HCT116 (cell line): ENCODE measurements at regions not wholly inside any gene's neighbourhood (a gene's known extent, or its start where the extent isn't known, plus 50 kb on each side); places are given as distances from the start of the nearest gene placed in this dataset.

Experiments
- ATAC-seq: fragments of 200-7000 bp; cut with Tn5 transposase; 2 replicates; pipeline ENCODE4 v1.9.1; 2020; ENCODE audit warnings: mild to moderate bottlenecking, moderate library complexity
- BruUV-seq: library from RNA; stranded (reverse); fragments of 400-500 nt; replicated peaks from 2 replicates; lab custom pipeline; 2021; lab: Mats Ljungman, UMichigan
- CTCF ChIA-PET: fragments of 300-600 bp; sonication (Branson Sonifier 250); formaldehyde crosslinking; loops from one replicate; lab custom pipeline; 2021; ENCODE audit warnings: antibody characterized with exemption; lab: Charles Lee
- POLR2A ChIA-PET: fragments of 300-600, 350-600 bp; sonication (Branson Sonifier 250); formaldehyde crosslinking; loops from one replicate; lab custom pipeline; 2021; ENCODE audit warnings: antibody characterized with exemption; lab: Charles Lee
- RAD21 ChIA-PET, 2 experiments: fragments of 300-600 bp; sonication (Branson Sonifier 250); formaldehyde crosslinking; loops; one replicate each; lab custom pipeline; 2023; ENCODE audit warnings: low total read pairs in 2 of 2; ENCODE audit not compliant: uncharacterized antibody in 2 of 2, unreplicated experiment in 2 of 2, low non-redundant PET in 1 of 2; lab: Charles Lee
- DNase-seq: peaks from one replicate; pipeline ENCODE4 v3.0.0-alpha.2; 2010; ENCODE audit warnings: low read depth, low spot score
- H2AFZ ChIP-seq: fragments of 200-600 bp; shearing (Covaris generic), sonication (generic); 2 replicates; pipeline ENCODE4 v1.6.1; 2017; ENCODE audit warnings: low read depth, mixed run types, mixed read lengths, antibody characterized with exemption, low read length; ENCODE audit not compliant: poor library complexity, severe bottlenecking
- H3K27ac ChIP-seq: 2 replicates; pipeline ENCODE4 v1.5.1; 2012; ENCODE audit warnings: low read depth, low read length
- H3K27me3 ChIP-seq: fragments of 200-600 bp; sonication (generic); 2 replicates; pipeline ENCODE4 v1.6.1; 2016; ENCODE audit warnings: mixed run types, low read length, mixed read lengths; ENCODE audit not compliant: insufficient read depth
- H3K36me3 ChIP-seq, 2 experiments: fragments of 200-500 bp in 1 of 2; fragments of 200-600 bp in 1 of 2; sonication (Bioruptor generic) in 1 of 2; sonication (generic) in 1 of 2; 2 replicates each; pipeline versions ENCODE4 v1.5.1 to v1.6.1; 2014 to 2016; ENCODE audit warnings: low read length in 2 of 2, inconsistent platforms in 1 of 2, mixed read lengths in 1 of 2, mixed run types in 1 of 2; ENCODE audit not compliant: insufficient read depth in 2 of 2, control insufficient read depth in 1 of 2
- H3K4me1 ChIP-seq, 2 experiments: fragments of 200-600 bp in 1 of 2; sonication (generic) in 1 of 2; 2 replicates each; pipeline versions ENCODE4 v1.5.1 to v1.6.1; 2012 to 2017; ENCODE audit warnings: low read length in 2 of 2, inconsistent platforms in 1 of 2, mild to moderate bottlenecking in 1 of 2, mixed read lengths in 1 of 2, mixed run types in 1 of 2, moderate library complexity in 1 of 2; ENCODE audit not compliant: insufficient read depth in 2 of 2, control insufficient read depth in 1 of 2
- H3K4me2 ChIP-seq: fragments of 200-600 bp; sonication (generic); 2 replicates; pipeline ENCODE4 v1.6.1; 2017; ENCODE audit warnings: mixed run types, low read length, mixed read lengths
- H3K4me3 ChIP-seq, 2 experiments: fragments of 200-600 bp in 1 of 2; sonication (generic) in 1 of 2; replicated peaks in 1 of 2; 2 replicates each; pipeline ENCODE4 v1.5.1; 2011 to 2016; ENCODE audit warnings: low read length in 2 of 2, control low read depth in 1 of 2, low read depth in 1 of 2, mild to moderate bottlenecking in 1 of 2, mixed read lengths in 1 of 2, mixed run types in 1 of 2
- H3K79me2 ChIP-seq: fragments of 200-600 bp; sonication (generic); 2 replicates; pipeline ENCODE4 v1.6.1; 2017; ENCODE audit warnings: mild to moderate bottlenecking, mixed run types, low read length, moderate library complexity, mixed read lengths; ENCODE audit not compliant: insufficient read depth
- H3K9ac ChIP-seq: fragments of 200-600 bp; sonication (generic); 2 replicates; pipeline ENCODE4 v1.6.1; 2016; ENCODE audit warnings: low read length, mixed read lengths
- H3K9me2 ChIP-seq: fragments of 200-600 bp; sonication (generic), shearing (Covaris generic); 2 replicates; pipeline ENCODE4 v1.6.1; 2017; ENCODE audit warnings: mixed run types, mild to moderate bottlenecking, moderate library complexity; ENCODE audit not compliant: insufficient read depth
- H3K9me3 ChIP-seq, 2 experiments: fragments of 200-500 bp in 1 of 2; fragments of 200-600 bp in 1 of 2; sonication (Bioruptor generic) in 1 of 2; sonication (generic) in 1 of 2; 2 replicates each; pipeline ENCODE4 v1.6.1; 2014 to 2017; ENCODE audit warnings: low read length in 2 of 2, mixed read lengths in 2 of 2, inconsistent platforms in 1 of 2, low read depth in 1 of 2, mild to moderate bottlenecking in 1 of 2, mixed run types in 1 of 2, moderate library complexity in 1 of 2; ENCODE audit not compliant: control insufficient read depth in 1 of 2, insufficient read depth in 1 of 2
- H4K20me1 ChIP-seq: fragments of 200-600 bp; sonication (generic), shearing (Covaris generic); 2 replicates; pipeline ENCODE4 v1.6.1; 2017; ENCODE audit warnings: mixed run types, mild to moderate bottlenecking, moderate library complexity; ENCODE audit not compliant: insufficient read depth
- CEBPB ChIP-seq: IDR thresholded peaks from 2 replicates; pipeline ENCODE4 v1.6.1; 2012; ENCODE audit warnings: low read depth
- ELF1 ChIP-seq: IDR thresholded peaks from 2 replicates; pipeline ENCODE4 v1.6.1; 2012; ENCODE audit warnings: low read depth, borderline replicate concordance
- EZH2 ChIP-seq: fragments of 200-600 bp; sonication (generic); IDR thresholded peaks from 2 replicates; pipeline ENCODE4 v1.6.1; 2017; ENCODE audit warnings: antibody characterized with exemption, mixed run types
- EZH2phosphoT487 ChIP-seq: fragments of 200-600 bp; IDR thresholded peaks from 2 replicates; pipeline ENCODE4 v1.6.1; 2018; ENCODE audit warnings: antibody characterized with exemption, borderline replicate concordance
- FOSL1 ChIP-seq: IDR thresholded peaks from 2 replicates; pipeline ENCODE4 v1.6.1; 2012; ENCODE audit warnings: low read depth
- JUND ChIP-seq: IDR thresholded peaks from 2 replicates; pipeline ENCODE4 v1.6.1; 2012
- POLR2AphosphoS5 ChIP-seq: IDR thresholded peaks from 2 replicates; pipeline ENCODE4 v1.6.1; 2011; ENCODE audit warnings: mild to moderate bottlenecking, low read depth, low read length, moderate library complexity
- RAD21 ChIP-seq: IDR thresholded peaks from 2 replicates; pipeline ENCODE4 v1.6.1; 2012; ENCODE audit warnings: low read depth, mild to moderate bottlenecking
- SIN3A ChIP-seq: IDR thresholded peaks from 2 replicates; pipeline ENCODE4 v1.6.1; 2012; ENCODE audit warnings: low read depth
- SRF ChIP-seq: IDR thresholded peaks from 2 replicates; pipeline ENCODE4 v1.6.1; 2012; ENCODE audit warnings: low read depth
- TCF7L2 ChIP-seq: IDR thresholded peaks from 2 replicates; pipeline ENCODE4 v1.7.0; 2011; ENCODE audit warnings: borderline replicate concordance, inconsistent platforms; ENCODE audit not compliant: insufficient read depth, insufficient read length; ENCODE audit errors: extremely low read depth
- ZFX ChIP-seq: fragments of 450-650 bp; IDR thresholded peaks from 2 replicates; pipeline ENCODE4 v1.6.1; 2017
- ZNF274 ChIP-seq: fragments of 200-500 bp; sonication (Bioruptor generic); IDR thresholded peaks from 2 replicates; pipeline ENCODE4 v1.6.1; 2014; ENCODE audit warnings: mild to moderate bottlenecking, low read depth, low read length, inconsistent platforms
- intact Hi-C: fragments of 100-400 bp; cut with micrococcal nuclease; formaldehyde crosslinking; loops from 2 replicates; pipeline ENCODE4 v1.10.0; 2022
- TF ChIP-seq, protein P1 (sequence below), 3 experiments: fragments of 200-600 bp in 1 of 3; sonication (generic) in 1 of 3; IDR thresholded peaks in 2 of 3; conservative IDR thresholded peaks in 1 of 3; 2 replicates each; pipeline ENCODE4 v1.5.1; 2012 to 2017; ENCODE audit warnings: low read depth in 2 of 3, low read length in 2 of 3, antibody characterized with exemption in 1 of 3, borderline replicate concordance in 1 of 3, control low read depth in 1 of 3, mild to moderate bottlenecking in 1 of 3, mixed read lengths in 1 of 3, mixed run types in 1 of 3, moderate library complexity in 1 of 3; ENCODE audit not compliant: insufficient read depth in 1 of 3

- Histone ChIP-seq H2AFZ (no peak overlapping the region), H3K79me2 (no peaks in the 10 kb centered on the region), H3K4me2 (no peak overlapping the region), H3K9me2 (no peaks in the 10 kb centered on the region), H4K20me1 (no peaks in the 10 kb centered on the region), H3K9me3 (no peaks in the 10 kb centered on the region), H3K4me3 (no peak overlapping the region), H3K9ac (no peak overlapping the region), H3K4me1 (no peaks in the 10 kb centered on the region), H3K36me3 (no peaks in the 10 kb centered on the region), H3K27ac (no peak overlapping the region), H3K27me3 (no peaks in the 10 kb centered on the region)
- DNase-seq, result no peak
- ChIA-PET POLR2A (no interaction called here), RAD21 (no interaction called here), CTCF (no interaction called here)
- intact Hi-C loops, result no loop called here
- TF ChIP-seq ZFX (no peak), EZH2 (no peak), RAD21 (no peak), SRF (no peak), POLR2AphosphoS5 (no peak), EZH2phosphoT487 (no peak)
- TF ChIP-seq, protein P1, sequence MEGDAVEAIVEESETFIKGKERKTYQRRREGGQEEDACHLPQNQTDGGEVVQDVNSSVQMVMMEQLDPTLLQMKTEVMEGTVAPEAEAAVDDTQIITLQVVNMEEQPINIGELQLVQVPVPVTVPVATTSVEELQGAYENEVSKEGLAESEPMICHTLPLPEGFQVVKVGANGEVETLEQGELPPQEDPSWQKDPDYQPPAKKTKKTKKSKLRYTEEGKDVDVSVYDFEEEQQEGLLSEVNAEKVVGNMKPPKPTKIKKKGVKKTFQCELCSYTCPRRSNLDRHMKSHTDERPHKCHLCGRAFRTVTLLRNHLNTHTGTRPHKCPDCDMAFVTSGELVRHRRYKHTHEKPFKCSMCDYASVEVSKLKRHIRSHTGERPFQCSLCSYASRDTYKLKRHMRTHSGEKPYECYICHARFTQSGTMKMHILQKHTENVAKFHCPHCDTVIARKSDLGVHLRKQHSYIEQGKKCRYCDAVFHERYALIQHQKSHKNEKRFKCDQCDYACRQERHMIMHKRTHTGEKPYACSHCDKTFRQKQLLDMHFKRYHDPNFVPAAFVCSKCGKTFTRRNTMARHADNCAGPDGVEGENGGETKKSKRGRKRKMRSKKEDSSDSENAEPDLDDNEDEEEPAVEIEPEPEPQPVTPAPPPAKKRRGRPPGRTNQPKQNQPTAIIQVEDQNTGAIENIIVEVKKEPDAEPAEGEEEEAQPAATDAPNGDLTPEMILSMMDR (IDR thresholded peaks at IDR 0.05 in 2 of 3, conservative IDR thresholded peaks at IDR 0.05 in 1 of 3; ENCODE audit: borderline replicate concordance in 1 of 3, insufficient read depth in 1 of 3, low read depth in 2 of 3, low read length in 2 of 3), result no peak
- BruUV-seq, result no TSS peak
- ATAC-seq, result no peak
These were observed 169.8 kb downstream of the CD47 start for GRCh38 chr3:107921038-107921437.

- ATAC-seq (no peak), DNase-seq (no peak)
- H3K4me3 ChIP-seq, result no peak overlapping the region
- H3K9ac ChIP-seq, result no peak overlapping the region
- no peaks in the 10 kb centered on the region for H3K9me2 ChIP-seq
- ChIA-PET CTCF (no interaction called here), RAD21 (no interaction called here), POLR2A (no interaction called here)
- no peaks in the 10 kb centered on the region for H3K9me3 ChIP-seq
- H4K20me1 ChIP-seq, result no peaks in the 10 kb centered on the region
- H3K36me3 ChIP-seq, result no peaks in the 10 kb centered on the region
- no peaks in the 10 kb centered on the region for H3K27me3 ChIP-seq
- no peak overlapping the region for H3K4me2 ChIP-seq
- H3K79me2 ChIP-seq, result no peaks in the 10 kb centered on the region
- intact Hi-C loops, result no loop called here
- H3K4me1 ChIP-seq, result no peaks in the 10 kb centered on the region
- no peak overlapping the region for H3K27ac ChIP-seq
- no TSS peak for BruUV-seq
- no peak overlapping the region for H2AFZ ChIP-seq
- TF ChIP-seq EZH2 (no peak), FOSL1 (no peak), SIN3A (no peak), RAD21 (no peak), EZH2phosphoT487 (no peak), ZNF274 (no peak), CEBPB (no peak), JUND (no peak), ZFX (no peak), TCF7L2 (no peak), ELF1 (no peak)
- TF ChIP-seq, protein P1 (IDR thresholded peaks at IDR 0.05 in 2 of 3, conservative IDR thresholded peaks at IDR 0.05 in 1 of 3; ENCODE audit: borderline replicate concordance in 1 of 3, insufficient read depth in 1 of 3, low read depth in 2 of 3, low read length in 2 of 3), result no peak
These were observed 170.3 kb downstream of the CD47 start for GRCh38 chr3:107920538-107920937.
